Naive thymus-derived CD8-positive, alpha-beta T cell (primary cell): ENCODE measurements at regions not wholly inside any gene's neighbourhood (a gene's known extent, or its start where the extent isn't known, plus 50 kb on each side); places are given as distances from the start of the nearest gene placed in this dataset.

Experiments used
- ATAC-seq, 2 donors: fragments of 150-1000 bp; cut with Tn5 transposase in 1 of 2; sonication (Bioruptor Pico), chemical (Tn5 transposase) in 1 of 2; 1 replicate in 1 of 2; 2 replicates in 1 of 2; pipeline ENCODE4 v1.10.0; 2021; ENCODE audit warnings: mild to moderate bottlenecking in 2 of 2, moderate library complexity in 2 of 2
- POLR2A ChIA-PET: fragments of 350-600 bp; sonication (Branson Sonifier 250); formaldehyde crosslinking; loops from one replicate; lab custom pipeline; 2021; ENCODE audit warnings: antibody characterized with exemption; lab: Charles Lee
- DNase-seq, 10 donors: peaks; one replicate each; pipeline versions ENCODE4 v3.0.0 to v3.0.0-alpha.2; 2020 to 2022
- H3K27ac Mint-ChIP-seq, 10 donors: one replicate each; pipeline ENCODE4 v1.8.0; 2020 to 2022; ENCODE audit warnings: mild to moderate bottlenecking in 10 of 10, mixed read lengths in 10 of 10, moderate library complexity in 4 of 10, inconsistent platforms in 1 of 10
- H3K27me3 Mint-ChIP-seq, 5 donors: one replicate each; pipeline ENCODE4 v1.8.0; 2021 to 2022; ENCODE audit warnings: mixed read lengths in 5 of 5
- H3K36me3 Mint-ChIP-seq, 3 donors: one replicate each; pipeline ENCODE4 v1.8.0; 2020 to 2022; ENCODE audit warnings: mixed read lengths in 3 of 3, mild to moderate bottlenecking in 2 of 3, inconsistent platforms in 1 of 3
- H3K4me1 Mint-ChIP-seq, 4 donors: one replicate each; pipeline ENCODE4 v1.8.0; 2021 to 2022; ENCODE audit warnings: mixed read lengths in 4 of 4
- H3K4me3 Mint-ChIP-seq, 10 donors: one replicate each; pipeline ENCODE4 v1.8.0; 2020 to 2022; ENCODE audit warnings: mild to moderate bottlenecking in 10 of 10, mixed read lengths in 10 of 10, moderate library complexity in 6 of 10, inconsistent platforms in 1 of 10
- H3K9me3 Mint-ChIP-seq, 9 donors: one replicate each; pipeline ENCODE4 v1.8.0; 2020 to 2022; ENCODE audit warnings: mixed read lengths in 9 of 9, mild to moderate bottlenecking in 3 of 9, inconsistent platforms in 1 of 9, moderate library complexity in 1 of 9

GRCh38 chr4:134313591-134313990 lies 112.0 kb upstream of the PABPC4L start:
- POLR2A ChIA-PET = no interaction called here
- Mint-ChIP-seq H3K4me1 (no peaks in the 10 kb centered on the region), H3K36me3 (no peaks in the 10 kb centered on the region), H3K9me3 (peaks cover 0 to 17% (median 1%) of the 10 kb centered on the region in 9 donors), H3K4me3 (no peak overlapping the region), H3K27ac (no peak overlapping the region), H3K27me3 (no peaks in the 10 kb centered on the region)
- no peak for ATAC-seq
- no peak for DNase-seq

GRCh38 chr4:134309715-134310114 lies 108.1 kb upstream of the PABPC4L start:
- Mint-ChIP-seq H3K36me3 (no peaks in the 10 kb centered on the region), H3K4me1 (no peaks in the 10 kb centered on the region), H3K27ac (no peak overlapping the region), H3K4me3 (no peak overlapping the region), H3K9me3 (peaks cover 0 to 11% (median 2%) of the 10 kb centered on the region in 9 donors), H3K27me3 (no peaks in the 10 kb centered on the region)
- ATAC-seq (no peak), DNase-seq (no peak)
- POLR2A ChIA-PET = no interaction called here

GRCh38 chr4:134308910-134309309 lies 107.3 kb upstream of the PABPC4L start:
- POLR2A ChIA-PET = no interaction called here
- Mint-ChIP-seq H3K9me3 (peaks cover 0 to 14% (median 2%) of the 10 kb centered on the region in 9 donors), H3K4me1 (no peaks in the 10 kb centered on the region), H3K27me3 (no peaks in the 10 kb centered on the region), H3K36me3 (no peaks in the 10 kb centered on the region), H3K27ac (no peak overlapping the region), H3K4me3 (no peak overlapping the region)
- ATAC-seq (no peak), DNase-seq (no peak)

GRCh38 chr4:134298313-134298712 lies 96.7 kb upstream of the PABPC4L start:
- Mint-ChIP-seq H3K4me3 (no peak overlapping the region), H3K27me3 (no peaks in the 10 kb centered on the region), H3K27ac (no peak overlapping the region), H3K4me1 (no peaks in the 10 kb centered on the region), H3K36me3 (no peaks in the 10 kb centered on the region), H3K9me3 (peaks cover 6 to 37% (median 14%) of the 10 kb centered on the region in 9 donors)
- ATAC-seq (no peak), DNase-seq (no peak)
- POLR2A ChIA-PET = no interaction called here

- no peak overlapping the region for H3K4me3 Mint-ChIP-seq
- no peak for ATAC-seq
- no peaks in the 10 kb centered on the region for H3K27me3 Mint-ChIP-seq
- no peak overlapping the region for H3K27ac Mint-ChIP-seq
- POLR2A ChIA-PET = no interaction called here
- H3K36me3 Mint-ChIP-seq = no peaks in the 10 kb centered on the region
- peaks cover 4 to 31% (median 14%) of the 10 kb centered on the region in 9 donors for H3K9me3 Mint-ChIP-seq
- H3K4me1 Mint-ChIP-seq = no peaks in the 10 kb centered on the region
- DNase-seq = no peak
Measured at GRCh38 chr4:134297765-134298164, 96.2 kb upstream of the PABPC4L start.

GRCh38 chr4:134282680-134283079 lies 81.1 kb upstream of the PABPC4L start:
- peaks cover 0 to 24% (median 10%) of the 10 kb centered on the region in 9 donors for H3K9me3 Mint-ChIP-seq
- no peaks in the 10 kb centered on the region for H3K27me3 Mint-ChIP-seq
- no peaks in the 10 kb centered on the region for H3K4me1 Mint-ChIP-seq
- POLR2A ChIA-PET = no interaction called here
- no peak overlapping the region for H3K4me3 Mint-ChIP-seq
- no peak for DNase-seq
- no peak overlapping the region for H3K27ac Mint-ChIP-seq
- H3K36me3 Mint-ChIP-seq = no peaks in the 10 kb centered on the region
- ATAC-seq = no peak

- no peaks in the 10 kb centered on the region for H3K27me3 Mint-ChIP-seq
- peaks cover 0 to 21% (median 8%) of the 10 kb centered on the region in 9 donors for H3K9me3 Mint-ChIP-seq
- no peak for ATAC-seq
- no peak overlapping the region for H3K27ac Mint-ChIP-seq
- POLR2A ChIA-PET = no interaction called here
- no peak overlapping the region for H3K4me3 Mint-ChIP-seq
- H3K36me3 Mint-ChIP-seq = no peaks in the 10 kb centered on the region
- DNase-seq = no peak
- no peaks in the 10 kb centered on the region for H3K4me1 Mint-ChIP-seq
Measured at GRCh38 chr4:134278675-134279074, 77.1 kb upstream of the PABPC4L start.

GRCh38 chr4:134276476-134276875 lies 74.9 kb upstream of the PABPC4L start:
- Mint-ChIP-seq H3K27ac (no peak overlapping the region), H3K9me3 (peaks cover 0 to 29% (median 14%) of the 10 kb centered on the region in 9 donors), H3K27me3 (no peaks in the 10 kb centered on the region), H3K4me1 (no peaks in the 10 kb centered on the region), H3K4me3 (no peak overlapping the region), H3K36me3 (no peaks in the 10 kb centered on the region)
- no peak for ATAC-seq
- POLR2A ChIA-PET = no interaction called here
- no peak for DNase-seq

GRCh38 chr4:134260126-134260525 lies 58.5 kb upstream of the PABPC4L start:
- H3K9me3 Mint-ChIP-seq = peaks cover 0 to 17% (median 2%) of the 10 kb centered on the region in 9 donors
- H3K4me1 Mint-ChIP-seq = no peaks in the 10 kb centered on the region

More at GRCh38 chr4:134260126-134260525, 58.5 kb upstream of the PABPC4L start:
- Mint-ChIP-seq H3K27me3 (no peaks in the 10 kb centered on the region), H3K36me3 (no peaks in the 10 kb centered on the region), H3K4me3 (no peak overlapping the region), H3K27ac (no peak overlapping the region)
- no peak for ATAC-seq
- DNase-seq = no peak
- POLR2A ChIA-PET = no interaction called here
